NCI-H2107 (cell line): ENCODE measurements at regions not wholly inside any gene's neighbourhood (a gene's known extent, or its start where the extent isn't known, plus 50 kb on each side); places are given as distances from the start of the nearest gene placed in this dataset.
"Not testable (repeated sequence)": the region's sequence is repeated elsewhere in the genome, so short reads cannot be mapped to it uniquely, and the experiment has no call there.

Experiments
- DNase-seq: peaks from one replicate; lab custom pipeline; 2025; lab: John Stamatoyannopoulos, UW

GRCh38 chr4:77446601-77447000 lies 159.0 kb upstream of the CXCL13 start:
- no peak for DNase-seq

GRCh38 chr4:77449171-77449570 lies 156.4 kb upstream of the CXCL13 start:
- DNase-seq = no peak

- no peak for DNase-seq
These were observed 155.6 kb upstream of the CXCL13 start for GRCh38 chr4:77450006-77450405.

- DNase-seq = no peak
These were observed 154.1 kb upstream of the CXCL13 start for GRCh38 chr4:77451530-77451929.

GRCh38 chr4:77452117-77452516 lies 153.5 kb upstream of the CXCL13 start:
- DNase-seq = not testable (repeated sequence)

- DNase-seq = no peak
These were observed 151.7 kb upstream of the CXCL13 start for GRCh38 chr4:77453911-77454310.

- no peak for DNase-seq
These were observed 150.8 kb upstream of the CXCL13 start for GRCh38 chr4:77454858-77455257.

GRCh38 chr4:77464100-77464499 lies 141.5 kb upstream of the CXCL13 start:
- not testable (repeated sequence) for DNase-seq

- no peak for DNase-seq
These were observed 140.3 kb upstream of the CXCL13 start for GRCh38 chr4:77465271-77465670.

- DNase-seq = no peak
These were observed 139.2 kb upstream of the CXCL13 start for GRCh38 chr4:77466430-77466829.

GRCh38 chr4:77471821-77472495 lies 133.7 kb upstream of the CXCL13 start:
- no peak for DNase-seq

GRCh38 chr4:77473509-77473908 lies 132.1 kb upstream of the CXCL13 start:
- DNase-seq = no peak

GRCh38 chr4:77481856-77482255 lies 123.8 kb upstream of the CXCL13 start:
- DNase-seq = no peak

- no peak for DNase-seq
These were observed 116.7 kb upstream of the CXCL13 start for GRCh38 chr4:77488882-77489281.

- no peak for DNase-seq
These were observed 112.4 kb upstream of the CXCL13 start for GRCh38 chr4:77493120-77493752.

- no peak for DNase-seq
These were observed 111.6 kb upstream of the CXCL13 start for GRCh38 chr4:77493829-77494551.

GRCh38 chr4:77496457-77496856 lies 109.2 kb upstream of the CXCL13 start:
- DNase-seq = no peak

GRCh38 chr4:77500801-77501200 lies 104.8 kb upstream of the CXCL13 start:
- DNase-seq = no peak

GRCh38 chr4:77501240-77501639 lies 104.4 kb upstream of the CXCL13 start:
- no peak for DNase-seq

- DNase-seq = no peak
These were observed 103.8 kb upstream of the CXCL13 start for GRCh38 chr4:77501851-77502250.

- DNase-seq = no peak
These were observed 101.2 kb upstream of the CXCL13 start for GRCh38 chr4:77504407-77504806.

GRCh38 chr4:77505275-77505957 lies 100.2 kb upstream of the CXCL13 start:
- no peak for DNase-seq

GRCh38 chr4:77505958-77506319 lies 99.7 kb upstream of the CXCL13 start:
- DNase-seq = no peak
